T-helper 1 cell treated with Interleukin-12 subunit alpha and Interleukin-12 subunit beta and Interleukin-4 antibody, amounts not matched to agents 30 μg/mL and 1 μg/mL, for 36 hours (primary cell): ENCODE measurements at regions not wholly inside any gene's neighbourhood (a gene's known extent, or its start where the extent isn't known, plus 50 kb on each side); places are given as distances from the start of the nearest gene placed in this dataset.

Source experiments
- H3K27ac Mint-ChIP-seq: one replicate; pipeline ENCODE4 v1.8.0; 2021; ENCODE audit warnings: mild to moderate bottlenecking, mixed read lengths
- H3K27me3 Mint-ChIP-seq: one replicate; pipeline ENCODE4 v1.8.0; 2021; ENCODE audit warnings: low read depth, mixed read lengths
- H3K36me3 Mint-ChIP-seq: one replicate; pipeline ENCODE4 v1.8.0; 2021; ENCODE audit warnings: low read depth, mixed read lengths
- H3K4me1 Mint-ChIP-seq: one replicate; pipeline ENCODE4 v1.8.0; 2021; ENCODE audit warnings: low read depth, mixed read lengths
- H3K4me3 Mint-ChIP-seq: one replicate; pipeline ENCODE4 v1.8.0; 2021; ENCODE audit warnings: mild to moderate bottlenecking, moderate library complexity, mixed read lengths
- H3K9me3 Mint-ChIP-seq: one replicate; pipeline ENCODE4 v1.8.0; 2021; ENCODE audit warnings: mixed read lengths

DNA sequence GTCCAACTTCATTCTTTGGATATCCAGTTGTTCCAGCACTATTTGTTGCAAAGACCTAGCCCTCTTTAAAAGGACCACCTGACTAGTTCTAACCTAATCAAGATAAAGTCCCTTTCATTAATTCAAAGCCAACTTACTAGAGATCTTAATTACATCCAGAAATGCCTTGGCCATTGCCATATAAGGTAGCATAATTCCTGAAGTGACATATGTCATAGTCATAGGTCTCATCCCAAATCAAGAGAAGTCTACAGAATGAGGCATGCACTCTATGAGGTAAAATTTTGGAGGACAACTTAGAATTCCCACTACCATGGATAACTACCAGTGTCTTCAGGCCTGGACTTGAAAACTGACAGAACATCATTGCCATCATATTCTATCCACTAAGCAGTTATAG is 420.4 kb upstream of the ID4 start:
- Mint-ChIP-seq H3K27ac (no peak overlapping the region), H3K4me1 (no peaks in the 10 kb centered on the region), H3K4me3 (no peak overlapping the region), H3K9me3 (peaks cover 3% of the 10 kb centered on the region), H3K27me3 (no peaks in the 10 kb centered on the region), H3K36me3 (no peaks in the 10 kb centered on the region)

DNA sequence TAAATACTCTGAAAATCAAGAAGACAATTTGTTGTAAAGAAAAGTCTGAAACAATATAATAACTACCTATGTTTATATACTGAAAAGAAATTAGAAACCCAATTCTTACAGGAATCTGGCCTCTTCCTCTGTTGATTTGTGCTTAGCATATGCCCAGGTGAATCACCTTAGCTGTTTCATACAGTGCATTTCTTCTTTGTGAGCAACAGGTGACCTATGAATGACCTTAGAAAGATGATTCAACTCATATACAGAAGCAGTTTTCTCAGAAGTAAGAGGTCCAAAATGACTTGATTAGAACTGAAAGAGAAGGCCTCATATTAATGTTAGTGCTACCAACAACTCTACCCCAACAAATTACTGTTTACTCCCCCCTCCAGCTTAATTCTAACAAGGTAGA is 419.5 kb upstream of the ID4 start:
- no peaks in the 10 kb centered on the region for H3K36me3 Mint-ChIP-seq

DNA sequence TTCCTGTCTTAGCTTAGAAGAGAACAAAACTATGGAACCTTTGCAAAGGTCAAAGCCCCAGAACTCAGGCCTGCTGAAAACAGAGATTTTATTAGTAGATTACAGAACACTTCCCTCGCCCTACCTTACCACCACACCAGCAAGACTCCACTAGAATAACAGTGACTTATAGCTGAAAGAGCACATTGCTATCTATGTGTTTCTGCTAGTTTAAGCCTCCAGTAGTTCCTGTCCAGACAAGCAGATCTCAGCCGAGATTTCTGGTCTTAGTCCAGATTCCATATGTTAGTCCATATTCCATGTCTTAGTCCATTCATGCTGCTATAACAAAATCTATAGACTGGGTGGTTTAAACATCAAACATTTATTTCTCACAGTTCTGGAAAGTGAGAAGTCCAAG is 412.3 kb upstream of the ID4 start:
- H3K36me3 Mint-ChIP-seq = no peaks in the 10 kb centered on the region
- no peaks in the 10 kb centered on the region for H3K27me3 Mint-ChIP-seq
- no peaks in the 10 kb centered on the region for H3K4me1 Mint-ChIP-seq
- peaks cover 3% of the 10 kb centered on the region for H3K9me3 Mint-ChIP-seq
- no peak overlapping the region for H3K27ac Mint-ChIP-seq
- no peak overlapping the region for H3K4me3 Mint-ChIP-seq

More for the DNA sequence above, 419.5 kb upstream of the ID4 start:
- Mint-ChIP-seq H3K4me1 (no peaks in the 10 kb centered on the region), H3K27me3 (no peaks in the 10 kb centered on the region), H3K4me3 (no peak overlapping the region), H3K27ac (no peak overlapping the region), H3K9me3 (peaks cover 3% of the 10 kb centered on the region)

DNA sequence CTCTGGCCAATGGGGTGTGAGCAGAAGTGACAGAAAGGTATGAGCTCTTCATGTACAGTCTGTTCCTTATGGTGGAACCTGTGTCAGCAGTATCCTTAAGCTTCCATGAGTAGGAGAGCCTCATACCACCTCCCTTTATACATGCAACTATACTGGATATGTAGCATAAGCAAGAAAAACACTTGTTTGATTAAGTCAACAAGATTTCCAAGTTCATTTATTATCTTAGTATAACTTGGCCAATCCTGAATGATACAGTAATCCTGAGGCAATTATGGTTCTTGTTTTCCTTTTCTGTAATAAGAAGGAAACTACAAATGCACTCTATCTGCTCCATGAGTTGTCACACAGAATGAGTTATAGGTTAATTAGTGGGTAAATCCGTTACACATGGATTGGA is 409.6 kb upstream of the ID4 start:
- H3K9me3 Mint-ChIP-seq = no peaks in the 10 kb centered on the region
- H3K27me3 Mint-ChIP-seq = no peaks in the 10 kb centered on the region
- H3K27ac Mint-ChIP-seq = no peak overlapping the region
- no peaks in the 10 kb centered on the region for H3K4me1 Mint-ChIP-seq
- no peaks in the 10 kb centered on the region for H3K36me3 Mint-ChIP-seq
- no peak overlapping the region for H3K4me3 Mint-ChIP-seq

DNA sequence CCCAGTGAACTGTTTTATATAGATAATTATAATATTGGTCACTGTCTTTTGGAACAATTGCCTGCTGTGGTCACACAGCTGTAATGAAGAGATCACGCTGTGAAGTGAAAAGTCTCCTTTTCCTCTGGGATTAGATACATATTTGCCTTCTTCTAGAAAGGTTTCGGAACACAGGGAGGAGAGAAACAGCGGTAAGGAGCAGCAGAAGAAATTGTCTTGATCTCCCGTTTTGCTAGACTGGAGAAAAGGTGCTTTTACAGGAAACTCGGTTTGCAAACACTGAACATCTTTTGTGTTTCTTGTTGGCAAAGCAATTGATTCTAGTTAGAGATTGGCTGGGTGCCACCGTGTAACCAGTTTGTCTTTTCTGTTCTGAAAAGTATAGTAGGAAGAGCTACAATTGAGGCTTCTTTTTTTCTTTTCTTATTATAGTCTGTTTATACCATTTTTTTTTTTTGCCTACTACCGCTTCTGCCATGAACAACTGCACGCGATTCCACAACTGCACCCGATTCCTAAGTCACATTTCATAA is 404.1 kb upstream of the ID4 start:
- Mint-ChIP-seq H3K9me3 (peaks cover 6% of the 10 kb centered on the region), H3K4me1 (no peaks in the 10 kb centered on the region), H3K36me3 (no peaks in the 10 kb centered on the region), H3K4me3 (no peak overlapping the region), H3K27ac (no peak overlapping the region), H3K27me3 (no peaks in the 10 kb centered on the region)

DNA sequence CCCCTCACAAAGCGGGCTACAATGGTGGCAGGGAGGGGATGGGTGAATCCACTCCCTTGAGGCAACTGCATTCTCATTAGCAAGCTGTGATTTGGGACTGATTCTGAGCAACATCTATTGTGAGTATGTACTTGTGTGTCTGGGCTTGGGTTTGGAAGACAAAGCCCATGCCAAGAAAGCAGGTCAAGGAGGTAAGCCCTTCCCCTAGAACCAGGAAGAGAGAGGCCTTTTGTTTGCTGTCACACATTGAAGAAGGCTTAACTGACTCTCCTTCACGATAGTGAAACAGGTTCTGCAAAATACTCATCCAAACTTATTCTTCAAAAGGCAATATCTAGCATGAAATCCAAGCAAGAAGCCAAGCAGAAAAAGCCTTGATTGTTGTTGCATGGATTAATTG is 403.1 kb upstream of the ID4 start:
- H3K27ac Mint-ChIP-seq = no peak overlapping the region
- peaks cover 6% of the 10 kb centered on the region for H3K9me3 Mint-ChIP-seq
- H3K4me3 Mint-ChIP-seq = no peak overlapping the region
- no peaks in the 10 kb centered on the region for H3K4me1 Mint-ChIP-seq
- no peaks in the 10 kb centered on the region for H3K27me3 Mint-ChIP-seq
- no peaks in the 10 kb centered on the region for H3K36me3 Mint-ChIP-seq

DNA sequence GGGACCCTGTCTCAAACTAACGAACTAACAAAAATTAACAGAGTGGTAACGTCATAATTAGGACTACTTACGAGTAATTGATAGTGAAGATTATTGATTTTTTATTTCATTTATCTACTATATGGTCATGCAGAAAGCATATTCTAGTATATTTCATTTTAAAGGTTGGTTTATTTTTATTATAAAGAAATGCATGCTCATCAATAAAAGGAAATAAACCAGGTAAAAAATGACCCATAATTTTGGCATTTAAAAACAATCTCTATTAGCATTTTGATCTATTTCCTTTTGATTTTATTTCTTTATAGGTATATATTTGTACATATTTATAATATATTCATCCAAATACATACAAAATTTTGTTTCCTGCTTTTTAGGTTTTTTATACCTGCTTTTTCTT is 401.4 kb upstream of the ID4 start:
- H3K4me3 Mint-ChIP-seq = no peak overlapping the region
- H3K36me3 Mint-ChIP-seq = no peaks in the 10 kb centered on the region
- peaks cover 6% of the 10 kb centered on the region for H3K9me3 Mint-ChIP-seq
- H3K27me3 Mint-ChIP-seq = no peaks in the 10 kb centered on the region
- no peak overlapping the region for H3K27ac Mint-ChIP-seq
- no peaks in the 10 kb centered on the region for H3K4me1 Mint-ChIP-seq

DNA sequence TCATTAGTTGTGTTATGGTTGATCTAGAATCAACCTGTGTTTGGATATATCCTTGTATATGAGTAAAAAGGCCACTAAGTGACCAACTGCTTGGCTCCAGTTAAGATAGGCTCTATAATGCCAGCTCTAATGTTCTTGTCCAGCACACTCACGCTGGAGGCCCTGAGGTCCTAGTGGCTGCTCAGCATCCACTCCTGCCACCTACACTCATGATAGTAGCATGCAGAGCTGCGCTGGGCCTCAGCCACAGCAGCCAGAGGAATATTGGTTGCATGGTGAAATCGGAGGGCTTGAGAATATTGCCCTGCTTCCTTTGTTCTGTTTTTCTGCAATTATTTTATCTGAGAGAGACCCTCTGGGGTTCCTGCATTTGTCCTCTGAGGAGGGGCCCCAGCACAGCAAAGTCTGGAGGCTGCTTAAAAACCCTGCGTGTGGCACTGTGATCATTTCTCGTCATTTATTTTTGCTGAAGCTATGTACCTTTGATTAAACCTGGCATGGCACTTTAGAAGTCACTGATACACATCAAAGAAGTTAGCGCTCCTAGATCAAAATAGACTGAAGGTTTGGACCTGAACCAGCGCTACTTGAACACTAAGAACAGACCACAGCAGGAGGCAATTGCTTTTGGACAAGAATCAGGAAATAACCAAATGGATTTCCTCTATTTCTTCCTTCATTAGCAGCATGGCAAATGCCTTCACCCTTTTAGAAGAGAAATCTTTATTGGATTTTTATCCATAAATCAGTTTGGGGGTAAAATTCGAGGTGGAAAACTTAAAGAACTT is 398.4 kb upstream of the ID4 start:
- peaks cover 6% of the 10 kb centered on the region for H3K9me3 Mint-ChIP-seq
- H3K27ac Mint-ChIP-seq = no peak overlapping the region
- H3K4me3 Mint-ChIP-seq = no peak overlapping the region
- H3K36me3 Mint-ChIP-seq = no peaks in the 10 kb centered on the region
- H3K4me1 Mint-ChIP-seq = no peaks in the 10 kb centered on the region
- H3K27me3 Mint-ChIP-seq = no peaks in the 10 kb centered on the region

DNA sequence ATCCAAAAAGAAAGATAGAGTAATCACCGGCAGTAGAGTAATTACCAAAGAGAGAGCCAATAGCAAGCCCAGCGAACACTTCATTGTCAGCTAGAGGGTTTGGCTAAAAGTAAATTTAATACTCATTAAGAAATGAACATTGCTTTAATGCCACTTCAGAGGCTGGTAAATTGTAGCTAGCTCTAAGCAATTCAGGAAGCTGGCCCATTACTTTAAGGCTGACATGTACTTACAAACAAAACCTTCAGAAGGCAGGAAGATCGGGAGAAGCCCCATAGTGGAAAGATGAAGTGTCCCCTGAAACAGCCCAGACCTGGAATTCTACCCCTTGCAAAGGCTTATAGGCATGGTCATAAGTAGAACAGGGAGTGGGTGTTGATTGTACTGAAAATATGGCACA is 396.6 kb upstream of the ID4 start:
- Mint-ChIP-seq H3K4me3 (no peak overlapping the region), H3K27ac (no peak overlapping the region), H3K27me3 (no peaks in the 10 kb centered on the region), H3K36me3 (no peaks in the 10 kb centered on the region), H3K9me3 (peaks cover 9% of the 10 kb centered on the region), H3K4me1 (no peaks in the 10 kb centered on the region)

DNA sequence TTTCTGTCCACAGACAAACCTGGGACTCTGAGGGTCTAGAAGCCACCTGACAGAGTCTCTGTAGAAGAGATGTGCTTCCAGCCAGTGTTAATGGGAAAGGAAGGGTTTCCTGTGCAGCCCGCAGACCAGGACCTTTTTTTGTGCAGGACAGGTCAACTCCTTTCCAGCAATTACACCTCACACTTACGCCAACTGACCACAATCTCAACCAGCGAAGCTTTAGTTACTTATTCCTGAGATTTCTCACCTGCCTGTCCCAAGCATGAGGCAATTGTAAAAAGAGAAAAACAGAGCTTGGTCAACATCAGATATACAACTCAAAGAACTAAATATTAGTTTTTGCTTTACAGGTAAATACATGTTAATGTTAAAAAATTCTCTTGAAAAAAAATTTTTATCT is 393.8 kb upstream of the ID4 start:
- Mint-ChIP-seq H3K36me3 (no peaks in the 10 kb centered on the region), H3K27ac (no peak overlapping the region), H3K27me3 (no peaks in the 10 kb centered on the region), H3K4me1 (no peaks in the 10 kb centered on the region), H3K9me3 (peaks cover 15% of the 10 kb centered on the region), H3K4me3 (no peak overlapping the region)

DNA sequence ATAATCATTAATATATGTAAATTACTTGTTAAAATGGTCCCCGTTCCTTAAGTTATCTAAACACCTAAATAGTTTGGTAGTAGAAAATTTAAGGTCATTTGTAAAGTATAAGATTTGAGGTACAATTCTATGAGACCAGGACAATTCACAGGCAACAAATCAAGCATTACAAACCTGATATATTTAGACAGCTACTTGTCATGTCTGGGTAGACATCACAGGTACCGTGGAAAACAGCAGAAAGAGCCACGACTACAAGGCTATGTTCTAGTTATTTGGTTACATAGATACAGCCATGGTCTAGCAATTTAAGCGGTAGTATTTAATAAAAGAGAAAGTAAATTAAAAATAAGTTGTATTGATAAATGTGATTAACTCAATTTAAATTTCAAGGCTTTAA is 393.1 kb upstream of the ID4 start:
- Mint-ChIP-seq H3K4me3 (no peak overlapping the region), H3K36me3 (no peaks in the 10 kb centered on the region)

DNA sequence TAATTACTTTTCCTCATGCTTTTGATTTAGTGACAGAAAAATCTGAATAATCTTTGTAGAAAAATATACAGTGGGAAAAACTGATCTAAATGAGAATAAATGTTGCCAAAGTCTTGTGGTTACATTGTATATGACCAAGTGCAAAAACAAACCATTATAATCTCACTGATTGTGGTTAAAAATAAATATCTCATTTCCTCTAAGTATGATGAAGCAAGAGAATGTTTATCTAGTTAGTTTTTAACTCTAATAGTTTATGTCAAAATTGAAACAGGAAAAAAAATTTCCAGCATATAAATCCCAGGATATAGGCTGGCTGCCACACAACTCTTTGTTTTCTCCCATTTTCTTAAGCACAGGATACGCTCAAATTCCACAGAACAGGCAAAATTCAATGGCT is 392.7 kb upstream of the ID4 start:
- H3K27me3 Mint-ChIP-seq = no peaks in the 10 kb centered on the region
- H3K9me3 Mint-ChIP-seq = peaks cover 15% of the 10 kb centered on the region
- no peaks in the 10 kb centered on the region for H3K36me3 Mint-ChIP-seq
- H3K4me3 Mint-ChIP-seq = no peak overlapping the region
- H3K4me1 Mint-ChIP-seq = no peaks in the 10 kb centered on the region
- H3K27ac Mint-ChIP-seq = no peak overlapping the region

More for the DNA sequence above, 393.1 kb upstream of the ID4 start:
- Mint-ChIP-seq H3K9me3 (peaks cover 15% of the 10 kb centered on the region), H3K4me1 (no peaks in the 10 kb centered on the region), H3K27ac (no peak overlapping the region), H3K27me3 (no peaks in the 10 kb centered on the region)

DNA sequence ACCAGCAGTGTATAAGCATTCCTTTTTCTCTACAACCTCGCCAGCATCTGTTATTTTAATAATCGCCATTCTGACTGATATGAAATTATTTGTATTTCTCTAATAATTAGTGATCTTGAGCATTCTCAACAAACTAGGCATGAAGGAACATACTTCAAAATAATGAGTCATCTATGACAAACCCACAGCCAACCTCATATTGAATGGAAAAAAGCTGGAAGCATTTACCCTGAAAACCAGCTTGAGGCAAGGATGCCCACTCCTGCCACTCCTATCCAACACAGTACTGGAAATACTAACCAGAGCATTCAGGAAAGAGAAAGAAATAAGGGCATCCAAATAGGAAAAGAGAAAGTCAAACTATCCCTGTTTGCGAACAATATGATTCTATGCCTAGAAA is 390.6 kb upstream of the ID4 start:
- Mint-ChIP-seq H3K36me3 (no peaks in the 10 kb centered on the region), H3K27ac (no peak overlapping the region), H3K27me3 (no peaks in the 10 kb centered on the region), H3K4me1 (no peaks in the 10 kb centered on the region), H3K9me3 (peaks cover 15% of the 10 kb centered on the region), H3K4me3 (no peak overlapping the region)

DNA sequence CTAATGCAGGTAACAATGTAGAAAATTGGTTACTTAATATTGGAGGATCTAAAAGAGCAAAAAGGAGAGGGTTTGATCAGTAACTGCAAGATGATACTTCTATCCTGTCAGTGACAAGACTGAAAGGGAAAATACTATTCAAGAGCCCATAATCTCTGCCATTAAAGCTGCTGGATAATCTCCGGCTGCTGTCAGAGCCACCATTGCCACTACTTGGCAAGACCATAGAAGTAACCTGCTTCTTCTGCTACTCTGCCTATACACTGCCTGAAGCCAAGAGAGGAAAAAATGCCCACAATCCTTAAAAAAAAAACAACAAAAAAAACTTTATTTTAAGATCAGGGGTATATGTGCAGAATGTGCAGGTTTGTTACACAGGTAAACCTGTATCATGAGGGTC is 386.5 kb upstream of the ID4 start:
- Mint-ChIP-seq H3K4me1 (no peaks in the 10 kb centered on the region), H3K27ac (no peak overlapping the region), H3K4me3 (no peak overlapping the region), H3K27me3 (no peaks in the 10 kb centered on the region), H3K9me3 (peaks cover 12% of the 10 kb centered on the region), H3K36me3 (no peaks in the 10 kb centered on the region)

DNA sequence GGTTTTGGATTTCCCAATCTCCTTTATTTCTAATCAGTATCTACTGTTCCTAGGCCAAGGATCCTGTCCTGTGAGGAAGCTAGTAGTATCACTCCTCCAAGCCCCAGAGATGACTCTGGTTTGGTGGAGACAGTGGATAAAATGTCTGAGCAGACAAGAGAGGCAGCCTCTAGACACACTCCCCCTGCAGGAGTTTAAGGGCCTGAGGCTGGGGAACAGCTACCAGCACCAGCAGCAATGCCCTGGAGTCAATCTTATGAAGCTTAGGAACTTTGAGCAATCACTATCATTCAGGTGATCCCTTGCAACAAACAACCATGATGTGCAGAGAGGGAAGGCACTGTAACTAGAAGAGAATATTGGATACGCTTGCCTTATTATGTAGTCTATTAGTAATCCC is 384.7 kb upstream of the ID4 start:
- no peaks in the 10 kb centered on the region for H3K9me3 Mint-ChIP-seq
- H3K4me3 Mint-ChIP-seq = no peak overlapping the region
- no peaks in the 10 kb centered on the region for H3K27me3 Mint-ChIP-seq
- H3K36me3 Mint-ChIP-seq = no peaks in the 10 kb centered on the region
- no peak overlapping the region for H3K27ac Mint-ChIP-seq
- no peaks in the 10 kb centered on the region for H3K4me1 Mint-ChIP-seq
